Breast epithelium (tissue), 3 donors: ENCODE measurements at regions not wholly inside any gene's neighbourhood (a gene's known extent, or its start where the extent isn't known, plus 50 kb on each side); places are given as distances from the start of the nearest gene placed in this dataset.

Experiments used
- CTCF ChIP-seq, 3 donors: fragments of 450-650 bp; IDR thresholded peaks; one replicate each; pipeline ENCODE4 v1.5.1; 2016 to 2017; ENCODE audit warnings: antibody characterized with exemption in 3 of 3, mild to moderate bottlenecking in 3 of 3, moderate library complexity in 3 of 3
- POLR2A ChIP-seq: fragments of 450-650 bp; IDR thresholded peaks from one replicate; pipeline ENCODE4 v1.6.1; 2016; ENCODE audit warnings: antibody characterized with exemption, mild to moderate bottlenecking, moderate library complexity

- TF ChIP-seq CTCF (IDR thresholded peaks at IDR 0.05): no peak
- no peak for TF ChIP-seq POLR2A
Measured at GRCh38 chr6:94074764-94075163, 655.4 kb upstream of the EPHA7 start.
